IMR-90 (cell line): ENCODE measurements at regions not wholly inside any gene's neighbourhood (a gene's known extent, or its start where the extent isn't known, plus 50 kb on each side); places are given as distances from the start of the nearest gene placed in this dataset.

Experiments
- ATAC-seq: fragments of 200-7000 bp; cut with Tn5 transposase; 2 replicates; pipeline ENCODE4 v1.9.1; 2020; ENCODE audit warnings: low read depth, mild to moderate bottlenecking, moderate library complexity
- BruUV-seq: library from RNA; stranded (reverse); fragments of 400-500 nt; replicated peaks from 2 replicates; lab custom pipeline; 2021; lab: Mats Ljungman, UMichigan
- CTCF ChIA-PET: fragments of 300-600 bp; formaldehyde crosslinking; extraction: SDS; loops from one replicate; lab custom pipeline; 2021; ENCODE audit warnings: antibody characterized with exemption; lab: Yijun Ruan, JAX
- POLR2A ChIA-PET: fragments of 300-600 bp; sonication (Branson Sonifier 250); formaldehyde crosslinking; loops from one replicate; lab custom pipeline; 2022; ENCODE audit warnings: antibody characterized with exemption; ENCODE audit not compliant: unreplicated experiment; lab: Charles Lee
- DNase-seq: peaks from one replicate; pipeline ENCODE4 v3.0.0; 2013
- H2AFZ ChIP-seq: replicated peaks from 2 replicates; pipeline ENCODE3; 2013; ENCODE audit warnings: low read length, mild to moderate bottlenecking; ENCODE audit not compliant: poor library complexity
- H2AK5ac ChIP-seq: 2 replicates; pipeline ENCODE4 v1.6.1; 2013; ENCODE audit warnings: low read depth, low read length, inconsistent platforms
- H2AK9ac ChIP-seq: replicated peaks from 2 replicates; pipeline ENCODE3; 2013; ENCODE audit warnings: mild to moderate bottlenecking, low read depth, low read length, moderate library complexity; ENCODE audit not compliant: poor library complexity
- H2BK120ac ChIP-seq: 2 replicates; pipeline ENCODE4 v1.6.1; 2013; ENCODE audit warnings: low read depth, low read length, inconsistent platforms
- H2BK15ac ChIP-seq: 3 replicates; pipeline ENCODE4 v1.6.1; 2013; ENCODE audit warnings: low read depth, low read length, inconsistent platforms
- H2BK20ac ChIP-seq: 2 replicates; pipeline ENCODE4 v1.6.1; 2013; ENCODE audit warnings: low read depth, mild to moderate bottlenecking, inconsistent platforms, low read length, moderate library complexity
- H2BK5ac ChIP-seq: 2 replicates; pipeline ENCODE4 v1.6.1; 2013; ENCODE audit warnings: mild to moderate bottlenecking, low read depth, low read length, inconsistent platforms; ENCODE audit not compliant: poor library complexity, severe bottlenecking
- H3K14ac ChIP-seq: replicated peaks from 2 replicates; pipeline ENCODE4 v1.6.1; 2013; ENCODE audit warnings: low read depth, low read length, inconsistent platforms
- H3K18ac ChIP-seq: 2 replicates; pipeline ENCODE4 v1.6.1; 2013; ENCODE audit warnings: low read depth, low read length, control low read depth
- H3K23ac ChIP-seq: 2 replicates; pipeline ENCODE4 v1.6.1; 2013; ENCODE audit warnings: low read depth, low read length, inconsistent platforms
- H3K27ac ChIP-seq: 2 replicates; pipeline ENCODE4 v1.5.1; 2013; ENCODE audit warnings: mild to moderate bottlenecking, control low read depth, low read length; ENCODE audit not compliant: insufficient read depth
- H3K27me3 ChIP-seq: 2 replicates; pipeline ENCODE4 v1.6.1; 2013; ENCODE audit warnings: low read length; ENCODE audit not compliant: control insufficient read depth, insufficient read depth
- H3K36me3 ChIP-seq: 2 replicates; pipeline ENCODE4 v1.6.1; 2013; ENCODE audit warnings: low read length, mixed read lengths; ENCODE audit not compliant: control insufficient read depth, insufficient read depth
- H3K4ac ChIP-seq: 2 replicates; pipeline ENCODE4 v1.6.1; 2013; ENCODE audit warnings: low read depth, low read length, inconsistent platforms
- H3K4me1 ChIP-seq: 2 replicates; pipeline ENCODE4 v1.6.1; 2013; ENCODE audit warnings: low read length, mixed read lengths; ENCODE audit not compliant: control insufficient read depth, insufficient read depth
- H3K4me2 ChIP-seq: 2 replicates; pipeline ENCODE4 v1.6.1; 2013; ENCODE audit warnings: low read depth, mild to moderate bottlenecking, control low read depth, low read length, moderate library complexity
- H3K4me3 ChIP-seq: 2 replicates; pipeline ENCODE4 v1.5.1; 2013; ENCODE audit warnings: low read depth, mild to moderate bottlenecking, control low read depth, low read length, moderate library complexity; ENCODE audit not compliant: insufficient read depth
- H3K56ac ChIP-seq: 2 replicates; pipeline ENCODE4 v1.6.1; 2013; ENCODE audit warnings: low read length, inconsistent platforms; ENCODE audit not compliant: insufficient read depth; ENCODE audit errors: extremely low read depth
- H3K79me1 ChIP-seq, 2 experiments: 2 replicates each; pipeline ENCODE4 v1.6.1; 2013; ENCODE audit warnings: low read length in 2 of 2, inconsistent platforms in 1 of 2, low read depth in 1 of 2
- H3K9ac ChIP-seq: 2 replicates; pipeline ENCODE4 v1.6.1; 2013; ENCODE audit warnings: low read depth, low read length, control low read depth
- H3K9me1 ChIP-seq: 2 replicates; pipeline ENCODE4 v1.6.1; 2013; ENCODE audit warnings: low read length, inconsistent platforms; ENCODE audit not compliant: insufficient read depth
- H3K9me3 ChIP-seq: 2 replicates; pipeline ENCODE4 v1.6.1; 2013; ENCODE audit warnings: low read length; ENCODE audit not compliant: control insufficient read depth, insufficient read depth
- H4K20me1 ChIP-seq: 2 replicates; pipeline ENCODE4 v1.6.1; 2013; ENCODE audit warnings: low read length, inconsistent platforms; ENCODE audit not compliant: insufficient read depth
- H4K5ac ChIP-seq: 2 replicates; pipeline ENCODE4 v1.6.1; 2013; ENCODE audit warnings: mild to moderate bottlenecking, low read depth, low read length, control low read depth
- H4K8ac ChIP-seq, 2 experiments: 2 replicates each; pipeline ENCODE4 v1.6.1; 2013; ENCODE audit warnings: low read depth in 2 of 2, low read length in 2 of 2, control low read depth in 1 of 2, inconsistent platforms in 1 of 2
- H4K91ac ChIP-seq: 2 replicates; pipeline ENCODE4 v1.6.1; 2013; ENCODE audit warnings: low read depth, low read length, inconsistent platforms; ENCODE audit not compliant: insufficient read depth
- BHLHE40 ChIP-seq: fragments of 150-350 bp; IDR thresholded peaks from 2 replicates; pipeline ENCODE4 v1.6.1; 2016; ENCODE audit warnings: mild to moderate bottlenecking, low read depth, low read length
- CEBPB ChIP-seq: IDR thresholded peaks from 2 replicates; pipeline ENCODE4 v1.6.1; 2012; ENCODE audit warnings: low read depth, low read length, improper control_type of control experiment
- CHD1 ChIP-seq: IDR thresholded peaks from 2 replicates; pipeline ENCODE4 v1.6.1; 2012; ENCODE audit warnings: low read depth, low read length, improper control_type of control experiment
- FOS ChIP-seq: fragments of 150-350 bp; IDR thresholded peaks from 2 replicates; pipeline ENCODE4 v1.6.1; 2016; ENCODE audit warnings: low read depth, low read length
- MAFK ChIP-seq: IDR thresholded peaks from 2 replicates; pipeline ENCODE4 v1.6.1; 2012; ENCODE audit warnings: low read depth, low read length, improper control_type of control experiment
- MAZ ChIP-seq: IDR thresholded peaks from 2 replicates; pipeline ENCODE4 v1.6.1; 2012; ENCODE audit warnings: low read depth, mild to moderate bottlenecking, low read length, improper control_type of control experiment, moderate library complexity, borderline replicate concordance
- MXI1 ChIP-seq: IDR thresholded peaks from 2 replicates; pipeline ENCODE4 v1.6.1; 2012; ENCODE audit warnings: low read depth, mild to moderate bottlenecking, low read length, moderate library complexity, borderline replicate concordance
- NFE2L2 ChIP-seq: fragments of 150-350 bp; IDR thresholded peaks from 2 replicates; pipeline ENCODE4 v1.6.1; 2016; ENCODE audit warnings: low read depth, mild to moderate bottlenecking, low read length
- POLR2A ChIP-seq: IDR thresholded peaks from 2 replicates; pipeline ENCODE4 v1.6.1; 2012; ENCODE audit warnings: mild to moderate bottlenecking, low read depth, low read length
- RAD21 ChIP-seq: IDR thresholded peaks from 2 replicates; pipeline ENCODE4 v1.6.1; 2012; ENCODE audit warnings: low read length, improper control_type of control experiment
- RCOR1 ChIP-seq: IDR thresholded peaks from 2 replicates; pipeline ENCODE4 v1.6.1; 2012; ENCODE audit warnings: mild to moderate bottlenecking, low read length, improper control_type of control experiment; ENCODE audit not compliant: insufficient replicate concordance
- RFX5 ChIP-seq: IDR thresholded peaks from 2 replicates; pipeline ENCODE4 v1.8.0; 2012; ENCODE audit warnings: low read depth, mild to moderate bottlenecking, low read length, moderate library complexity
- SMC3 ChIP-seq: fragments of 150-350 bp; IDR thresholded peaks from 2 replicates; pipeline ENCODE4 v1.6.1; 2016; ENCODE audit warnings: low read depth, mild to moderate bottlenecking, antibody characterized with exemption, low read length, moderate library complexity
- WGBS, 2 experiments: methylation state at CpG; one replicate each; pipeline versions ENCODE4 v1.1.5 to v1.1.7; 2013; ENCODE audit warnings: missing lambda C conversion rate in 2 of 2; ENCODE audit not compliant: insufficient read length in 1 of 2; ENCODE audit errors: extremely low coverage in 2 of 2; 5-methylcytosine and 5-hydroxymethylcytosine counted together
- dilution Hi-C: fragments of 300-500 bp; cut with HindIII; formaldehyde crosslinking; loops from one replicate; pipeline ENCODE4 v1.14.3; 2018; ENCODE audit warnings: low sequenced_read_pairs; ENCODE audit not compliant: unreplicated experiment
- in situ Hi-C: fragments of 300-500 bp; cut with MboI; formaldehyde crosslinking; loops from 3 replicates; pipeline ENCODE4 v1.14.3; 2019; ENCODE audit warnings: low sequenced_read_pairs, inconsistent platforms, mixed read lengths
- intact Hi-C: fragments of 100-400 bp; cut with micrococcal nuclease; formaldehyde crosslinking; loops from 2 replicates; pipeline ENCODE4 v1.10.0; 2022
- TF ChIP-seq, protein P1 (sequence below): fragments of 150-350 bp; IDR thresholded peaks from 2 replicates; pipeline ENCODE4 v1.6.1; 2017; ENCODE audit warnings: mild to moderate bottlenecking, antibody characterized with exemption, low read length, low read depth
- TF ChIP-seq, protein P2 (sequence below): conservative IDR thresholded peaks from 2 replicates; pipeline ENCODE4 v1.5.1; 2012; ENCODE audit warnings: mild to moderate bottlenecking, low read depth, low read length, improper control_type of control experiment
- TF ChIP-seq, protein P3 (sequence below): fragments of 150-350 bp; IDR thresholded peaks from 2 replicates; pipeline ENCODE4 v1.6.1; 2016; ENCODE audit warnings: low read depth, mild to moderate bottlenecking, low read length, moderate library complexity, borderline replicate concordance

DNA sequence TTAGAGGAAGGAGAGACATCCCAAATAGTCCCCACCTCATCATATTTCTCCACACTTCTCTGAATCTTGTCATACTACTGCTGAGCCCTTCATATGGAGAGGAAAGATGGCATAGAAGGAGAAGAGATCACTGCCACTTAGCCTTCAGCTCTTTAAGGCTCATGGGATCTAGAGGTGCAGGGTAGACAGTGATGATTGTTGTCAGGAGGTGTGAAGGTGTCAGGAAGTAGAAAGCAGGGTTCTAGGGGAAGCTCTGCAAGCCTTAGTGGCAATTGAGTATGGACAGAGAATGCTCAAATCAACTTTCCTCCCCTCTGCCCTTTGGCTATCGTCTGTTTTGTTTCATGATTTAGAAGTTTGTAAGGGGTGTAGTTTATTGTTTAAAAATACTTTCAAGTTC is 505.7 kb downstream of the ZNF608 start:
- Histone ChIP-seq H3K14ac (no peak overlapping the region), H2AFZ (no peak overlapping the region), H2AK9ac (no peak overlapping the region), H2BK5ac (no peak overlapping the region), H3K9me1 (no peaks in the 10 kb centered on the region), H3K56ac (no peak overlapping the region), H2AK5ac (no peak overlapping the region), H2BK20ac (no peak overlapping the region), H4K5ac (no peak overlapping the region), H3K9ac (no peak overlapping the region), H4K8ac (no peak overlapping the region), H3K18ac (no peak overlapping the region), H2BK120ac (no peak overlapping the region), H3K36me3 (no peaks in the 10 kb centered on the region), H3K4me1 (no peaks in the 10 kb centered on the region), H3K4ac (no peak overlapping the region), H3K27ac (no peak overlapping the region), H3K4me2 (no peak overlapping the region), H4K20me1 (no peaks in the 10 kb centered on the region), H3K4me3 (no peak overlapping the region), H3K23ac (no peak overlapping the region), H3K9me3 (peaks cover 7% of the 10 kb centered on the region), H4K91ac (no peak overlapping the region), H3K79me1 (no peaks in the 10 kb centered on the region), H2BK15ac (no peak overlapping the region), H3K27me3 (peaks cover 2% of the 10 kb centered on the region; the same call in 1 of the 2 replicates)
- ChIA-PET CTCF (no interaction called here), POLR2A (no interaction called here)
- in situ Hi-C loops: no loop called here
- intact Hi-C loops: no loop called here
- dilution Hi-C loops: no loop called here
- no CpG with 5 or more reads among the region's 1 CpG for WGBS, 2 experiments
- TF ChIP-seq MXI1: no peak
- TF ChIP-seq, protein P1, sequence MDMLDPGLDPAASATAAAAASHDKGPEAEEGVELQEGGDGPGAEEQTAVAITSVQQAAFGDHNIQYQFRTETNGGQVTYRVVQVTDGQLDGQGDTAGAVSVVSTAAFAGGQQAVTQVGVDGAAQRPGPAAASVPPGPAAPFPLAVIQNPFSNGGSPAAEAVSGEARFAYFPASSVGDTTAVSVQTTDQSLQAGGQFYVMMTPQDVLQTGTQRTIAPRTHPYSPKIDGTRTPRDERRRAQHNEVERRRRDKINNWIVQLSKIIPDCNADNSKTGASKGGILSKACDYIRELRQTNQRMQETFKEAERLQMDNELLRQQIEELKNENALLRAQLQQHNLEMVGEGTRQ: no peak
- TF ChIP-seq POLR2A: no peak
- no peak for TF ChIP-seq RAD21
- no peak for TF ChIP-seq SMC3
- TF ChIP-seq RCOR1: no peak
- TF ChIP-seq, protein P2, sequence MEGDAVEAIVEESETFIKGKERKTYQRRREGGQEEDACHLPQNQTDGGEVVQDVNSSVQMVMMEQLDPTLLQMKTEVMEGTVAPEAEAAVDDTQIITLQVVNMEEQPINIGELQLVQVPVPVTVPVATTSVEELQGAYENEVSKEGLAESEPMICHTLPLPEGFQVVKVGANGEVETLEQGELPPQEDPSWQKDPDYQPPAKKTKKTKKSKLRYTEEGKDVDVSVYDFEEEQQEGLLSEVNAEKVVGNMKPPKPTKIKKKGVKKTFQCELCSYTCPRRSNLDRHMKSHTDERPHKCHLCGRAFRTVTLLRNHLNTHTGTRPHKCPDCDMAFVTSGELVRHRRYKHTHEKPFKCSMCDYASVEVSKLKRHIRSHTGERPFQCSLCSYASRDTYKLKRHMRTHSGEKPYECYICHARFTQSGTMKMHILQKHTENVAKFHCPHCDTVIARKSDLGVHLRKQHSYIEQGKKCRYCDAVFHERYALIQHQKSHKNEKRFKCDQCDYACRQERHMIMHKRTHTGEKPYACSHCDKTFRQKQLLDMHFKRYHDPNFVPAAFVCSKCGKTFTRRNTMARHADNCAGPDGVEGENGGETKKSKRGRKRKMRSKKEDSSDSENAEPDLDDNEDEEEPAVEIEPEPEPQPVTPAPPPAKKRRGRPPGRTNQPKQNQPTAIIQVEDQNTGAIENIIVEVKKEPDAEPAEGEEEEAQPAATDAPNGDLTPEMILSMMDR: no peak
- no peak for TF ChIP-seq CEBPB
- no peak for TF ChIP-seq MAFK
- no peak for TF ChIP-seq BHLHE40
- TF ChIP-seq CHD1: no peak
- no peak for TF ChIP-seq NFE2L2
- no peak for TF ChIP-seq RFX5
- no peak for TF ChIP-seq FOS
- TF ChIP-seq, protein P3, sequence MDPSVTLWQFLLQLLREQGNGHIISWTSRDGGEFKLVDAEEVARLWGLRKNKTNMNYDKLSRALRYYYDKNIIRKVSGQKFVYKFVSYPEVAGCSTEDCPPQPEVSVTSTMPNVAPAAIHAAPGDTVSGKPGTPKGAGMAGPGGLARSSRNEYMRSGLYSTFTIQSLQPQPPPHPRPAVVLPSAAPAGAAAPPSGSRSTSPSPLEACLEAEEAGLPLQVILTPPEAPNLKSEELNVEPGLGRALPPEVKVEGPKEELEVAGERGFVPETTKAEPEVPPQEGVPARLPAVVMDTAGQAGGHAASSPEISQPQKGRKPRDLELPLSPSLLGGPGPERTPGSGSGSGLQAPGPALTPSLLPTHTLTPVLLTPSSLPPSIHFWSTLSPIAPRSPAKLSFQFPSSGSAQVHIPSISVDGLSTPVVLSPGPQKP: no peak
- TF ChIP-seq MAZ: no peak
- no peak for ATAC-seq
- BruUV-seq: no TSS peak
- no peak for DNase-seq
